OCI-LY1 (cell line): ENCODE measurements at regions not wholly inside any gene's neighbourhood (a gene's known extent, or its start where the extent isn't known, plus 50 kb on each side); places are given as distances from the start of the nearest gene placed in this dataset.

Experiments used
- CTCF ChIP-seq: fragments of 200-600 bp; sonication (generic), shearing (Covaris generic); IDR thresholded peaks from 2 replicates; pipeline ENCODE4 v1.5.1; 2017; ENCODE audit warnings: mild to moderate bottlenecking, antibody characterized with exemption, low read length, moderate library complexity, mixed read lengths
- EZH2 ChIP-seq: fragments of 200-600 bp; sonication (generic), shearing (Covaris generic); IDR thresholded peaks from 2 replicates; pipeline ENCODE4 v1.8.0; 2017; ENCODE audit warnings: borderline replicate concordance, mixed run types, mild to moderate bottlenecking, antibody characterized with exemption, low read length, moderate library complexity, mixed read lengths

- TF ChIP-seq EZH2 (no peak), CTCF (no peak)
Observed at GRCh38 chr2:217621391-217621801, 381.4 kb downstream of the TNS1 start.
